Endothelial cell of umbilical vein (primary cell): ENCODE measurements at regions not wholly inside any gene's neighbourhood (a gene's known extent, or its start where the extent isn't known, plus 50 kb on each side); places are given as distances from the start of the nearest gene placed in this dataset.

Source experiments
- CTCF ChIP-seq, 2 donors: IDR thresholded peaks; 1 replicate in 1 of 2; 2 replicates in 1 of 2; pipeline ENCODE4 v1.5.1; 2011; ENCODE audit warnings: low read length in 2 of 2, mild to moderate bottlenecking in 2 of 2, moderate library complexity in 2 of 2, control low read depth in 1 of 2, inconsistent platforms in 1 of 2, low read depth in 1 of 2; ENCODE audit not compliant: insufficient read depth in 1 of 2; ENCODE audit errors: extremely low read depth in 1 of 2
- EZH2 ChIP-seq: IDR thresholded peaks from 2 replicates; pipeline ENCODE4 v1.6.1; 2012; ENCODE audit warnings: borderline replicate concordance, low read depth, mild to moderate bottlenecking, moderate library complexity, low read length, inconsistent platforms; ENCODE audit not compliant: severe bottlenecking
- FOS ChIP-seq: IDR thresholded peaks from 2 replicates; pipeline ENCODE4 v1.6.1; 2011; ENCODE audit warnings: mild to moderate bottlenecking, low read length, moderate library complexity, borderline replicate concordance; ENCODE audit not compliant: insufficient read depth
- GATA2 ChIP-seq: IDR thresholded peaks from 2 replicates; pipeline ENCODE4 v1.7.0; 2011; ENCODE audit warnings: low read depth, mild to moderate bottlenecking, moderate library complexity, mixed read lengths, low read length; ENCODE audit not compliant: insufficient read length, insufficient read depth
- JUN ChIP-seq: IDR thresholded peaks from 2 replicates; pipeline ENCODE4 v1.6.1; 2011; ENCODE audit warnings: borderline replicate concordance, low read depth; ENCODE audit not compliant: insufficient read length, insufficient read depth
- MAX ChIP-seq: IDR thresholded peaks from 2 replicates; pipeline ENCODE4 v1.6.1; 2011; ENCODE audit not compliant: insufficient read depth, insufficient read length
- MYC ChIP-seq: IDR thresholded peaks from one replicate; pipeline ENCODE4 v1.6.1; 2011; ENCODE audit warnings: mild to moderate bottlenecking, low read depth, low read length
- POLR2A ChIP-seq: IDR thresholded peaks from 2 replicates; pipeline ENCODE4 v1.6.1; 2012; ENCODE audit warnings: low read depth, mild to moderate bottlenecking, control low read depth, low read length
- POLR2AphosphoS5 ChIP-seq: IDR thresholded peaks from 2 replicates; pipeline ENCODE4 v1.6.1; 2012; ENCODE audit warnings: low read depth, mild to moderate bottlenecking, control low read depth, low read length, moderate library complexity; ENCODE audit not compliant: insufficient read depth

- no peak for TF ChIP-seq CTCF (IDR thresholded peaks at IDR 0.05; ENCODE audit: extremely low read depth in 1 of 2, insufficient read depth in 1 of 2, low read depth in 1 of 2, low read length in 2 of 2)
- no peak for TF ChIP-seq POLR2A
- no peak for TF ChIP-seq POLR2AphosphoS5
- no peak for TF ChIP-seq MAX
- no peak for TF ChIP-seq EZH2
- no peak for TF ChIP-seq GATA2
- no peak for TF ChIP-seq FOS
- no peak for TF ChIP-seq JUN
- no peak for TF ChIP-seq MYC
Observed at GRCh38 chr18:4637876-4638275, 182.8 kb upstream of the DLGAP1 start.
